Uterus (tissue), 2 donors: ENCODE measurements at regions not wholly inside any gene's neighbourhood (a gene's known extent, or its start where the extent isn't known, plus 50 kb on each side); places are given as distances from the start of the nearest gene placed in this dataset.

Source experiments
- CTCF ChIP-seq, 4 experiments: fragments of 200-600 bp in 2 of 4; fragments of 450-650 bp in 2 of 4; sonication (generic) in 2 of 4; IDR thresholded peaks; one replicate each; pipeline ENCODE4 v1.5.1; 2016 to 2019; ENCODE audit warnings: antibody characterized with exemption in 4 of 4, mild to moderate bottlenecking in 2 of 4, moderate library complexity in 1 of 4
- POLR2A ChIP-seq, 2 donors: fragments of 450-650 bp; IDR thresholded peaks; one replicate each; pipeline ENCODE4 v1.6.1; 2016; ENCODE audit warnings: antibody characterized with exemption in 2 of 2, mild to moderate bottlenecking in 1 of 2, moderate library complexity in 1 of 2

GRCh38 chr3:193960487-193961274 is 175.3 kb upstream of the HES1 start:
- TF ChIP-seq POLR2A (IDR thresholded peaks at IDR 0.05) = no peak
- no peak for TF ChIP-seq CTCF (IDR thresholded peaks at IDR 0.05)
